ENCODE measurements at regions not wholly inside any gene's neighbourhood (a gene's known extent, or its start where the extent isn't known, plus 50 kb on each side); places are given as distances from the start of the nearest gene placed in this dataset.
"Not testable (repeated sequence)": the region's sequence is repeated elsewhere in the genome, so short reads cannot be mapped to it uniquely, and the experiment has no call there.

DNA sequence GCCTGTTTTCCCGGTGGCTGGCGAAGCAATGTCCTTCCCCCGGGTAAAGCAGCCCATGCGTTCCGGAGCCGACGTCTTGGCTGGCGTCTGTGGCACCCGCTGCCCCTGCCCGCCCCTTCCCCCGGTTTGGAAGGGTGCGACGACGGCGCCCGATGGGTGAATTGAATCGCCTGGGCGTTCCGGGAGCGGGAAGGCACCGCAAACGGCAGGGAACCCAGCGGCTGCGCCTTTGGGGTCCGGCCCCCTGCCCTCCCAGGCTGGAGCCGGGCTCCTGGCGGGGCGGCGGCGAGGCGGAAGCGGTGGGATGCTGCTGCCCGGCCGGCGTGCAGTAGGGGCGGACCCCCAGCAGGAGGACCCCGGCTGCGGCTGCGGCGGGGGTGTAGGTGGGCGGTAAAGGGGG lies 123.6 kb upstream of the RHOU start:
- not testable (repeated sequence) for H3K9me3 ChIP-seq (ENCODE audit: insufficient read depth, low read depth, low read length); H3K79me1 ChIP-seq (ENCODE audit: low read length)

DNA sequence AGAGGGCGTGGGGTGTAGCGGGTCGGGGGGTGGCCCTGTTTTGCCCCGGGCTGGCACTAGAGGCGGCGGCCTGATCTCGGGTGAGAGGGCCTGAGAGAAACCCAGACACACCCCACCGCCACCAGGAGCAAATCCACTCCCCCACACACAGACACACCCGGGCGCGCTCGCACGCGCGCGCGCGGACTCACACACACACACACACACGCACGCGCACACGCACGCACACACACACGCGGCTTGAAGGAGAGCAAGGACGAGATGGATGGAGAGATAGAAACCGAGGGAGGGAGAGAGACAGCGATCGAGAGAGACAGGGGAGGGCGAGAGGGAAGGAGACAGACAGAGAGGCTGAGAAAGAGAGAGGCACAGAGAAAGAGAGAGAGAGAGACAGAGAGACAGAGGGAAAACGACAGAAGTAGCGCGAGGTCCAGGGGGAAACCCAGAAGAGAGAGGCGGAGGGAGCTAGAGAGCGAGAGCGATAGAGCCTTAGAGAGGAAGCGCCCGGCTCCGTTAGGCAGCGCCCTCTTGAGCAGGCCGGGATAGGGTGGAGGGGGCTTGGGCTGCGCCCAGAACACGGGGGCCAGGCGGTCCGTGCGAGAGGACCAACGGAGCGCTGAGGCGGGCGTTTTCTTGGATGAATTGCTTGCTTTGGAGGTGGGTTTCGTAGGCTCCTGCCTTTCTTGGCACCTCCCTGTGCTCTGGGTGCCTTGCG lies 113.1 kb upstream of the RHOU start:
- H2BK12ac ChIP-seq (ENCODE audit: low read length); H2BK120ac ChIP-seq (ENCODE audit: insufficient read depth, low read length, poor library complexity); H4K91ac ChIP-seq (ENCODE audit: low read depth, low read length); DNase-seq; H3K23ac ChIP-seq (ENCODE audit: low read length); H3K79me1 ChIP-seq (ENCODE audit: low read length); H3K27me3 ChIP-seq (ENCODE audit: insufficient read depth, low read length); H4K12ac ChIP-seq (ENCODE audit: low read depth, low read length); H3K79me2 ChIP-seq (ENCODE audit: control insufficient read depth, insufficient read depth, low read length, poor library complexity); H3K9ac ChIP-seq (ENCODE audit: low read length); H3K9me3 ChIP-seq (ENCODE audit: insufficient read depth, low read depth, low read length); H2AFZ ChIP-seq (ENCODE audit: insufficient read depth, low read length, poor library complexity); H3K4me3 ChIP-seq (ENCODE audit: low read depth, low read length); H3K4ac ChIP-seq (ENCODE audit: low read depth, low read length); H3K4me2 ChIP-seq (ENCODE audit: low read length); H4K8ac ChIP-seq (ENCODE audit: low read depth, low read length); H2BK5ac ChIP-seq (ENCODE audit: low read depth, low read length, poor library complexity); H3K4me1 ChIP-seq (ENCODE audit: control insufficient read depth in 1 of 2, insufficient read depth in 2 of 2, low read length in 2 of 2); H3K27ac ChIP-seq (ENCODE audit: low read depth, low read length); H2AK5ac ChIP-seq (ENCODE audit: low read length); H3K18ac ChIP-seq (ENCODE audit: low read length); H3K14ac ChIP-seq (ENCODE audit: low read length); H3K36me3 ChIP-seq (ENCODE audit: control insufficient read depth in 1 of 2, insufficient read depth in 2 of 2, low read length in 2 of 2): not testable (repeated sequence)
- WGBS (ENCODE audit: extremely low coverage, insufficient coverage, insufficient read length), result 100% methylated on average over 12 of the region's 52 CpGs

More for the DNA sequence above, 123.6 kb upstream of the RHOU start:
- H4K91ac ChIP-seq (ENCODE audit: low read depth, low read length); H2BK5ac ChIP-seq (ENCODE audit: low read depth, low read length, poor library complexity); H3K27ac ChIP-seq (ENCODE audit: low read depth, low read length); H3K4ac ChIP-seq (ENCODE audit: low read depth, low read length); H2BK120ac ChIP-seq (ENCODE audit: insufficient read depth, low read length, poor library complexity); H3K27me3 ChIP-seq (ENCODE audit: insufficient read depth, low read length); H2BK12ac ChIP-seq (ENCODE audit: low read length); H2AFZ ChIP-seq (ENCODE audit: insufficient read depth, low read length, poor library complexity); H3K14ac ChIP-seq (ENCODE audit: low read length); H3K23ac ChIP-seq (ENCODE audit: low read length); H3K4me3 ChIP-seq (ENCODE audit: low read depth, low read length); H3K4me1 ChIP-seq (ENCODE audit: control insufficient read depth in 1 of 2, insufficient read depth in 2 of 2, low read length in 2 of 2); H3K18ac ChIP-seq (ENCODE audit: low read length); H3K4me2 ChIP-seq (ENCODE audit: low read length); H3K36me3 ChIP-seq (ENCODE audit: control insufficient read depth in 1 of 2, insufficient read depth in 2 of 2, low read length in 2 of 2); DNase-seq; H3K9ac ChIP-seq (ENCODE audit: low read length); H4K8ac ChIP-seq (ENCODE audit: low read depth, low read length); H2AK5ac ChIP-seq (ENCODE audit: low read length); H4K12ac ChIP-seq (ENCODE audit: low read depth, low read length); H3K79me2 ChIP-seq (ENCODE audit: control insufficient read depth, insufficient read depth, low read length, poor library complexity): not testable (repeated sequence)
- no CpG with 5 or more reads among the region's 41 CpGs for WGBS (ENCODE audit: extremely low coverage, insufficient coverage, insufficient read length)

DNA sequence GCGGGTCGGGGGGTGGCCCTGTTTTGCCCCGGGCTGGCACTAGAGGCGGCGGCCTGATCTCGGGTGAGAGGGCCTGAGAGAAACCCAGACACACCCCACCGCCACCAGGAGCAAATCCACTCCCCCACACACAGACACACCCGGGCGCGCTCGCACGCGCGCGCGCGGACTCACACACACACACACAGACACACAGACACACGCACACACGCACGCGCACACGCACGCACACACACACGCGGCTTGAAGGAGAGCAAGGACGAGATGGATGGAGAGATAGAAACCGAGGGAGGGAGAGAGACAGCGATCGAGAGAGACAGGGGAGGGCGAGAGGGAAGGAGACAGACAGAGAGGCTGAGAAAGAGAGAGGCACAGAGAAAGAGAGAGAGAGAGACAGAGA lies 108.8 kb upstream of the RHOU start:
- H2BK12ac ChIP-seq (ENCODE audit: low read length); H3K23ac ChIP-seq (ENCODE audit: low read length); H3K79me2 ChIP-seq (ENCODE audit: control insufficient read depth, insufficient read depth, low read length, poor library complexity); H3K9me3 ChIP-seq (ENCODE audit: insufficient read depth, low read depth, low read length); H3K4ac ChIP-seq (ENCODE audit: low read depth, low read length); H3K4me3 ChIP-seq (ENCODE audit: low read depth, low read length); H2BK5ac ChIP-seq (ENCODE audit: low read depth, low read length, poor library complexity); H3K27ac ChIP-seq (ENCODE audit: low read depth, low read length); DNase-seq; H3K36me3 ChIP-seq (ENCODE audit: control insufficient read depth in 1 of 2, insufficient read depth in 2 of 2, low read length in 2 of 2); H2AFZ ChIP-seq (ENCODE audit: insufficient read depth, low read length, poor library complexity); H3K27me3 ChIP-seq (ENCODE audit: insufficient read depth, low read length); H3K14ac ChIP-seq (ENCODE audit: low read length); H4K8ac ChIP-seq (ENCODE audit: low read depth, low read length); H3K4me2 ChIP-seq (ENCODE audit: low read length); H2BK120ac ChIP-seq (ENCODE audit: insufficient read depth, low read length, poor library complexity); H3K79me1 ChIP-seq (ENCODE audit: low read length); H3K18ac ChIP-seq (ENCODE audit: low read length); H4K12ac ChIP-seq (ENCODE audit: low read depth, low read length); H3K4me1 ChIP-seq (ENCODE audit: control insufficient read depth in 1 of 2, insufficient read depth in 2 of 2, low read length in 2 of 2); H3K9ac ChIP-seq (ENCODE audit: low read length); H4K91ac ChIP-seq (ENCODE audit: low read depth, low read length); H2AK5ac ChIP-seq (ENCODE audit: low read length): not testable (repeated sequence)
- no CpG with 5 or more reads among the region's 30 CpGs for WGBS (ENCODE audit: extremely low coverage, insufficient coverage, insufficient read length)

DNA sequence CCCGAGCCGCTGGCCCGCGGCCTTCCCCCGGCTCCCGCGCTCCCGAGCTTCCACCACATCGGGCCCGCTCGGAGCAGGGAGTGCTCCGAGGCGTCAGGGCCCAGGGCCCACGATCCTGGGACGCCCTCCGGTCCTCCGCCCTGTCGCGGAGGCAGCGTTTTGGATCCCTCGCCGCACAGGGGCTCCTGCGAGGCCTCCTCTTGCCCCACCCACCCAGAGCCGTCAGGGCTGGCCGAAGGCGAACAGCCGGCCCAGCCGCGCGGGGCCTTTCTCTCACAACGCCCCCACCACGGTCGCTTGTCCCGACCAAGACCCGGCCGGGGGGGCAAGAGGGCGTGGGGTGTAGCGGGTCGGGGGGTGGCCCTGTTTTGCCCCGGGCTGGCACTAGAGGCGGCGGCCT lies 102.4 kb upstream of the RHOU start:
- H3K36me3 ChIP-seq (ENCODE audit: control insufficient read depth in 1 of 2, insufficient read depth in 2 of 2, low read length in 2 of 2); H2BK12ac ChIP-seq (ENCODE audit: low read length); H3K9me3 ChIP-seq (ENCODE audit: insufficient read depth, low read depth, low read length); H3K27me3 ChIP-seq (ENCODE audit: insufficient read depth, low read length); H3K27ac ChIP-seq (ENCODE audit: low read depth, low read length); DNase-seq; H2BK5ac ChIP-seq (ENCODE audit: low read depth, low read length, poor library complexity); H3K79me2 ChIP-seq (ENCODE audit: control insufficient read depth, insufficient read depth, low read length, poor library complexity); H4K8ac ChIP-seq (ENCODE audit: low read depth, low read length); H2AK5ac ChIP-seq (ENCODE audit: low read length); H3K4ac ChIP-seq (ENCODE audit: low read depth, low read length); H3K23ac ChIP-seq (ENCODE audit: low read length); H3K4me1 ChIP-seq (ENCODE audit: control insufficient read depth in 1 of 2, insufficient read depth in 2 of 2, low read length in 2 of 2); H3K4me3 ChIP-seq (ENCODE audit: low read depth, low read length); H3K79me1 ChIP-seq (ENCODE audit: low read length); H4K12ac ChIP-seq (ENCODE audit: low read depth, low read length); H2AFZ ChIP-seq (ENCODE audit: insufficient read depth, low read length, poor library complexity); H2BK120ac ChIP-seq (ENCODE audit: insufficient read depth, low read length, poor library complexity); H4K91ac ChIP-seq (ENCODE audit: low read depth, low read length); H3K18ac ChIP-seq (ENCODE audit: low read length); H3K14ac ChIP-seq (ENCODE audit: low read length); H3K9ac ChIP-seq (ENCODE audit: low read length): not testable (repeated sequence)
- no CpG with 5 or more reads among the region's 42 CpGs for WGBS (ENCODE audit: extremely low coverage, insufficient coverage, insufficient read length)
- peak overlapping the region; percentile 51 for H3K4me2 ChIP-seq (ENCODE audit: low read length)

Measured in trophoblast cell (in vitro differentiated cells and primary cell).